GM11168 (cell line): ENCODE measurements at regions not wholly inside any gene's neighbourhood (a gene's known extent, or its start where the extent isn't known, plus 50 kb on each side); places are given as distances from the start of the nearest gene placed in this dataset.

Source experiments
- in situ Hi-C: fragments of 300-500 bp; cut with MboI; formaldehyde crosslinking; loops from one replicate; pipeline ENCODE4 v1.12.0; 2022; ENCODE audit warnings: low sequenced_read_pairs; ENCODE audit not compliant: unreplicated experiment

DNA sequence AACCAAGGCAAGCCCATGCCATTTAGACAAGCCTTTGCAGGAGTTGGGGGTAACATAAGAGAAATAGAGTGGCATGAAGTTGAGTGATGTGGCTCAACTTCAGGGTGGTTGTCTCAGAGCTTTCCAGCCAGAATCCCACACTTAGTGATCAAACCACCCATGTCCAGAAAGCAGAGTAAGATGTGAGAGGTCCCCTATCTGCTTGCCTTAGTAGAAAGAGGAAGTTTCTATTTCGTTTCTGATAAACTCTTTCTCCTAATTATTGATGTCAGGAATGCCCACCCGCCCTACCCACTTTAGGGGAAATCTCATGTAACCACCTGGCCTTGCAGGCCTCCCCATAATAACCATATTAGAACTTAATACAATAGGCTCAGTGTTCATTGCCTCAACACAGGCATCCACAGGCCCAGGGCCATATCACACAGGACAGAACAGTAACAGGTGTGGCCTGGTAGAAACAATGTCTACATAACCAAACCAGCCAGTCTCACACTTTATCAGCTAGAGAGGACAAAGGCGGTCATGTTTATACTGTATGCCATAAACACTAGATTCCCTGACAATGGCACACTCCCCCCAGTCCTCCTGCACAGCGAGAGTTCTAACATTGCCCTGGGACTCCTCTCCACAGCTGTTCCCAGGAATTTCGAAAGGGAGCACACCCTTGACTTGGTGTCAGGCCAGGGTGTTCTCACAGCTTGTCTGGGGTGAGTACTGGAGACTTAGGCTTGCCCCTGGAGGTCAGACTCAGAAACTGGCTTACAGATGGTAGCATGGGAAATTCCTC lies 364.4 kb downstream of the CXCL12 start:
- in situ Hi-C loops: no loop called here

GRCh38 chr10:44017483-44018145 lies 367.3 kb downstream of the CXCL12 start:
- in situ Hi-C loops: no loop called here

DNA sequence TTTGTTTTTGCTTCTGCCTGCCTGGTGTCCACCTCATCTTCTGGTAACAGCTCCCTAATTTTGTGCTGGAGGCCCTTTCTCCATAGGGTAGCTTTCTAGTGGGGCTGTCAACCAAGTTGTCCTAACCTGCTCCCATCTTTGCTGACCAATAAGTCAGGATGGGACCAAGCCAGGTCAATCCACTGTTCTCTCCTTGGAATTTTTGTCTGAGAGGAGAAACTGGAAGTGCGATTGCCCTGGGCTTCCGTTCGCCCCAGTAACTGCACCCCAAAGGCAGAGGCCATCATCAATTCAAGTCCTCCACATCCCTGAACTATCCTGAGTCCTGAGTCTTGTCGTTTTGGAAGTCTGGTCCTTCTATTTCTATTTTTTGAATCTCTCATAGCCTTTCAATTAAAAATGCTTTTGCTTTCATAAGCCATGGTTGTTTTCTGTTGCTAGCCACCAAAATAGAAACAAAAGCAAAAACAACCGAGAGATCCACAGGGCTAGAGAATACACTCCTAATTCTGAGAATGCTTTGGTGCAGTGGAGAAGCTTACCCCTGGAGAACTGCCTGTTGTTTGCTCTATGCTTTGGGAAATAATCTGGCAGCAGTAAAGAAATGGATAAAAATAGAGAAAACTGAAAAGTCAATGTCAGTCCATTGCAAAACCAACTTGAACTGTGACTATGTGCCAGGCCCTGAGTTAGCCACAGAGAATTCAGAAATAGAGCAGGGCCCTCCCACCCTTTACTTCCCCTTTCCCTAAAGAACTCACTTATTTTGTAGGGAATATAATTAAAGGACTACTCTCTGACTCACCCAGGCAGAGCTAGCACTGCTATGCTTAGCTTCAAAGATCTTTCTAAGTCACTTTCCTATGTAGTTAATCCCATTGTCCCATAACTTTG lies 368.1 kb downstream of the CXCL12 start:
- in situ Hi-C loops: no loop called here

GRCh38 chr10:44015702-44016500 lies 367.2 kb upstream of the ZNF32 start:
- in situ Hi-C loops: no loop called here

DNA sequence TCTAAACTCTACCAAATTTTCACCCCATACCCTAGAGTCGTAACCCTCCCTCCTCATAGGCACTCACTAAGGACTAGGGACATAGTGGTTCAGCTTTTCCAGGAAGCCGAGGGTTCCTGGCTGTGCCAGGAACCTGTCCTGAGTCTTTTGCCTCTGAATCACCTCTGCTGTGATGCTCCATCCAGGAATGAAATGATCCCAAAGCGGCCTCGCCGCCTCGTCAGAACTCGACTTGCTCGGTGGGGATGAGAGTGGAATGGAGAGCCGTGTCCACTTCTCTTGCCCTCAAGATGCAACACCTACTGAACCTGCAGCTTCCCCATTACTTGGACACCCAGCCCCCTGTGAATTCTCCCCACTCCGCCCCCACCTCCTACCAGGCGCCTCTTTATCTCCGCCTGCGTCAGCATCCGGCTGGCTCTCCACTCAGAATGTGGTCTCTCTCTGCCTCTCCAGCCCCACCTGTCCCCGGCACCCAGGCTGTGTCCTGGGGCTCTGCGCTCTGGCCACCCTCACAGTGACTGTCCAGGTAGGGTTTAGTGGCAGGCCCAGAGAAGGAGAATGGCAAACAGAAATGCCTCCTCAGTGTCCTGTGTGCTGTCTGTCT lies 366.1 kb upstream of the ZNF32 start:
- in situ Hi-C loops: no loop called here

DNA sequence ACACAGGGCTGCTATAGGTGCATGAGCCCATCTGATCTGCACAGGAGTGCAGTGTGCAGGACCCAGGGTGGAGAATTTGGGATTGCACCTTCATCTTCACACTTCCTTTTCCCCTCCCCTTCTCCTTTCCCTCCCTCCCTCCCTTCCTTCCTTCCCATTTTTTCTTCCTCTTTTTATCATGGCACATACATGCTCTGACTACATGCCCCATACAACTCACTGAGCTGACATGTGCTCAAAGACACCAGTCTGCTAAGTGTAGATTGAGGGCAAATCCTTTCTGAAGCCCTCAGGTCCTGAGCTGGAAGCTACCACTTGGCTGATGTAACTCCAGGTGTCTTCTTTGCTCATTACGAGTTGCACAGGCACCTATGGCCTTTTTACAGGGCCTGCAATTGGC lies 365.3 kb upstream of the ZNF32 start:
- in situ Hi-C loops: no loop called here

DNA sequence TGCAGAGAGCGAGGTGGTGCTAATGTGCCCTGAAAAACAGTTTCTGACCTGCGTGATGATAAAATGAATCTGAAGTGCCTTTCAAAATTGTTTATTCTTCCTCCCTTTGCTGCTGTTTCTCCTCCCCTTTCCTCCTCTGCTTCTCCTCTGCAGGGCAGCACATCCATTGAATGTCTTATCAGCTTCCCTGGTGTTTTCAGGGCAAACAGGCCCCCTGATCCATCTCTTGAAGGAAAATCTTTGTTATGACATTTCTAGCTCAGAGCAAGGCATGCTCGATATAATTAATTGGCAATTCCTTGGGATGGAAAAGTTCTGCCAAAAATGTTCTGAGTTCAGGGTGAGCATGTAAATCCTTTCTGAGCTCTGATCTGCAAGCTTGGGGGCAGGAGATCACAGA lies 364.2 kb upstream of the ZNF32 start:
- in situ Hi-C loops: no loop called here

- in situ Hi-C loops: no loop called here
These were observed 362.9 kb upstream of the ZNF32 start for GRCh38 chr10:44011603-44011981.

DNA sequence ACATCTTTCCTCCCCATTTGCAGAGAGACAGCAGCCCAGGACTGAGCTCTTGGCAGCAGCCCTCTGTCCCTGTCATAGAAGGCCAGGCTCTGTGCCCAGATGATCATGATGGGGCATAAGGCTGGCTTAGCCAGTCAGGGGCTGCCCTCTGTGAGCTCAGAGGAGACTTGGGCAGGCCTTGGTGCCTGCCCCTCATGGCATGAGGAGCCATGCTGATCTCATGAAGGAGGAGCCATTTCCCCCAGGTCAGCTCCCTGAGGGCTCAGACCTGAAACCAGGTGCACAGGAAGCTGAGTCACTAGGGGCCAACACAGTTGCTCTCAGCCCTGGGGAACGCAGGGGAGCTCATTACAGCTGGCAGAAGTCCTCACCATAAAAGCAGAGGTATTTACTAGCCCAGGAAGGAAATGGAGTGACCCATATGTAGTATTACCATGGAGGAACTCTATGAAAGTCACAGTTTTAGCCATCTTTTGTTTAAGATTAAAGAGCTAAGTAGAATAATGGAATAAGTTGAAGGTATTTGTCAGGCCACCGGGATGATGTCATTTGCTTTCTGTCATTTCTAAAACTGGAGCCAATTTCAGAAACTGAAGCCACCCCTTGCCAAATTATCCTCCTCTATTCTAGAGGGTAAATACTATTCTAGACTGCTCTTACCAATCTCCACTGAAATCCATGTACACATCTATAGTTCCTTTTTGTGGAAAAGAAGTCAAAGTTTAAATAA lies 362.4 kb upstream of the ZNF32 start:
- in situ Hi-C loops: no loop called here

DNA sequence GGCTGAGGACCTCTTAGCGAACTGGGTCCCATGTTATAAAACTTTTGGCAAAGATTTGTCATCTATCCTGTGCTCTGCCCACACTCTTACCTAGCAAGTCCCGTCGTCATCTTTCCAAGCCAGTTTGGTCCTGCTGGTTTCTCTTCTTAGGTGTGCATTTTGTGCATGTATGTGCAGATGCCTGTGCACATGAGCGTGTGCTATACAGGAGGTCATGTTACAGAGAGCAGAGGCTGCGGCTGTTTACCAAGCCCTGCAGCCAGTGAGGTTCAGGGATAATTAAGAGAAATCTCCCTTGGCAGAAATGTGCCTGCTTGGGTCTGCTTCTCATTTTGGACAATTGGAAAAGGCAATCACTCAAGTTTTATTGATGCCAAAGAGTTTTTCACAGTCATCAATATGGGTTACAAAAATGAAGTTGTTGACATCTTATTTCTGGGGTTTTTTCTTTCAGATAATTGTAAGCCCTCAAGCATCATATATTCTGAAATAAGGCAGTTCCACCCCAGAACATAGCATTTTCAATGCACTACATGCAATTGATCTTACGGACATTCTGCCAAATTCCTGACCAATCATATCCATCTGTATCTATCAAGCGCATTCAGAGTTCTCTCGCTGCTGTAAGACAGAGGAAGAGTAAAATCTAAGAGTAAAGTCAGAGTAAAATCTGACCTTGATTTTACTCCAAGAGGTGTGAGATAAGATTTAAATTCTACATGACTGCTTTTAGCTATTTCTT lies 361.4 kb upstream of the ZNF32 start:
- in situ Hi-C loops: no loop called here

- in situ Hi-C loops: no loop called here
These were observed 360.4 kb upstream of the ZNF32 start for GRCh38 chr10:44008917-44009709.

GRCh38 chr10:44008270-44008916 lies 359.7 kb upstream of the ZNF32 start:
- in situ Hi-C loops: no loop called here

DNA sequence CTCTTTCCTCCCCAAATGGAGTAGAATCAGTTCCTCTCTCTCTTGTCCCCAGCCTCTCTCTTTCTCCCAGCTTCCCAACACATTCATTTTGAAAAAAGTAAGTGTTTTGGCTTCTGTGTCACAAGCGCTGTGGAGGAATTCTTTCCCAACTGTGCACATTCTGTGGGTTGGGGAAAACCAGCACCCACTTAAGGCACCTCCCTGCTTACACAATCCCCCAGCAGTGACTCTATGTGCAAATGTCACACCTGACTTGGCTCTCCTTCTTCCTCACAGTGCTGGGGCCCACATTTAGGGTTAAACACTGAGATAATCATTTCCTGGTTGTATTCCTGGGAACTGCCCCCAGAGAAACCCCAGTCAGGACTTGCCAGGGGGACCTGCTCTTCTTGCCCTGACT lies 358.1 kb upstream of the ZNF32 start:
- in situ Hi-C loops: no loop called here

- in situ Hi-C loops: no loop called here
These were observed 357.1 kb upstream of the ZNF32 start for GRCh38 chr10:44005788-44006099.

DNA sequence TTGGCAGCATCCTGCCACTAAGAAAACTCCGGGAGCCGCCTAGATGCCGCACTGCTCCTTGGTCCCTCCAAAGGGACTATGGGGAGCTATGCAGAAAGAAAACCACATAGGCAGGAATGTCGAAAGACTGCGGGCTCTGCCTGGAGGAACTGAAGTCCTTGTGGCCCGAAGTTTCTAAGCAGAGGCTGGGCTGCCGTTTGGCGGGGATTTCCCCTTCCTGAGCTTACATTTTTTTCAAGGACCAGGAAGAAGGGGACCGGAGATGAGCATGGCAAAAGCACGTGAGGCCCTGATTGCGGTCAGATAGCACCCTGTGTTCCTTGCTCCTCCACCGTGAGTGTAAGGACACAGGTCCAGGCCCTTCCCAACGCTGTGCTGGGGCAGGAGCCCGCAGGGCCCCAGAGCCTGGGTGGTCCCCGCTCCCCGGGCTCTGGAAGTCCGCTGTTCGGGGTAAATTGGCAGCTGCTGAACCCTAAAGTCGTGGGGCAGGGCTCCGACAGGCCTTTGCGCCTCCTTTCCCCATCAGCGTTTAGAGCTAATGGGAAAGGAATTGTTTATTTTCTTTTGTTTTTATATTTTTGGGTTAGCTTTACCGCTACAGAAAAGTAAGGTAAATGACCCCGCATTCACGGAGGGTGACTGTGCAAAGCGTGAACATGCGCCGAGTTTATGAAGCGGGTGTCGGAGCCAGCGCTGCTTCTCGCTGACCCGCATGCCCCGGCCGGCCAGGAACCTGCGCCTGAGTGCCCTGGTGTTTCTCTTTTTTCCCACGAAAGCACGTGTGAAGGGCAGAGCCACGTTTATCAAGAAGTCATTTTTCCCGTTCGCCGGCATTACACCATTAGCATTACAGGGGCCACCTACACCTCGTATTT lies 356.5 kb upstream of the ZNF32 start:
- in situ Hi-C loops: no loop called here

DNA sequence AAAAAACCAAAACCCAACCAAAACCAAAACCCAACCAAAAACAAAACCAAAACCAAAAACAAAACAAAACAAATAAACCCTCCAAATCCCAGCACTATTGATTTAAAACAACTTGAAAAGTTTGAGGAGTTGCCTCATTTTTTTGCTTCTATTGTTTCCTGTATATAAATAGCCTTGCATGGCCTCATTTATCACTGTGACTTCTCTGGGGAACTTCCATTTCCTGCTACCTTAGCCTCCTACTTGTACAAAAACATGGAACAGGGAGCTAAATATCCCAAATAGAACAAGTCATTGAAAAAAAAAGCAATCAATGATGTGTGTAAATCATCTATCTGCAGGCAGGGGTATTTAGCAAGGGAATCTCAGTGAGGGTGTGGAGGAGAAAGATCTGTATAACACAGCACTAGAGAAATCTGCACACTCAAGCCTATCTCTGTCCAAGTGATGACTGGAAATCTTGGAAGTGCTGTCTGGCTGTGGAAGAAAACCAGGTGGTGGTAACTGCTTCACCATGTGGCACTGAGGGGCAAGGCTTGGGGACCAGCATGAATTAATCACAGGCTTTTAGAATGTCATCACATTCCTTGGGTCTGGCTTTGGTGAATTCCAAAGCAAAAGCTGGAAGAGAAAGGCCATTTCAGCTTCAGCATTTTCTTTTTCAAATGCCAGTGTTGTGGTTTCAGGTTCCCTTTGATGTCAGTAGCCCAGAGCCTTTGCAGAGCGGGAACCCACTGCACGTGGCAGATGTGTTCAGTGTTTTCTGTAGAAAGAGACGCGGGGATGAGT lies 349.5 kb upstream of the ZNF32 start:
- in situ Hi-C loops: no loop called here
